ENCODE measurements at regions not wholly inside any gene's neighbourhood (a gene's known extent, or its start where the extent isn't known, plus 50 kb on each side); places are given as distances from the start of the nearest gene placed in this dataset.

- TF ChIP-seq POLR2A (IDR thresholded peaks at IDR 0.05), result no peak
- no peak for TF ChIP-seq CTCF (IDR thresholded peaks at IDR 0.05)
Measured at GRCh38 chr4:44019721-44020120, 428.9 kb downstream of the KCTD8 start.
